ENCODE measurements at regions not wholly inside any gene's neighbourhood (a gene's known extent, or its start where the extent isn't known, plus 50 kb on each side); places are given as distances from the start of the nearest gene placed in this dataset.

GRCh38 chr1:30034105-30034626 lies 689.2 kb downstream of the MATN1 start:
- DNase-seq (ENCODE audit: low spot score), result no peak

DNA sequence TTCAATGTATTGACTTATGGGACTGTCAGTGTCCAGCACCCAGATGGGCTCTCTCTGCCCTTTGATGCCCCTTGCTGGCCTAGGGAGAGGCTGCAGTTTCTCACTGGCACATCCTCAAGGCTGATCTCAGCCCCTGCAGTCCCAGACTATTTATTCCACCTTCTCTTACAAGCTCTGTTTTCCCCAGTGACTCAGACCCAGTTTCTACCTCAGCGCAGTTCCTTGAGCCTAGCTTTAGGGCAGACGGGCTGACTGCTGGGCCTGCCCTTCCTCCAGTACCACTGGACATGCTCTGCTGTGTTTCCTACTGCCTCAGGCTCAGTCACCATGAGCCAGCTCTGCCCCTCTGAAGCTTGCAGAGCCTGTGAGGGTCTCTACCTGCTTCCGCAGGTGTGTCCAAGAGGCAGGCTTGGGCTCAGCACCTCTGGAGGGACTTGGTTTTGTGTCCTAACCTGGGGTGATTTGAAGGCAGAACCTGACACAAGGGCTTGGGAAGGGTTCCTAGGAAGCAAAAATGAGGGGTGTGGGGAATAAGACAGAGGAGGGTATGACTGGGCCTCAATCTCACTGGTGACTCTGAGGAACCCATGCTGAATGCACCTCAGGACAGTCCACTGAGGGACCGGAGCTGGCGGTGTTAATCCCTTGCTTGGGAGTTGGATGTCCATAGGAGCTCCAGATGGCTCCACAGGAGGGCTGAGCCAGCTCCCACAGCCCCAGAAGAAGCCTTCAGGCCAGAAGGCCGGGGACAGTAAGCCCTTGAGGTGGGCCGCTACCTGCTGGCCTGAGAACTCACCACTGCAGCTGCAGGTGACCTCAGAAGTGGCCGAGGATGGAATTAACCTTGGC lies 689.9 kb downstream of the MATN1 start:
- DNase-seq (ENCODE audit: low spot score), result no peak

GRCh38 chr1:30032302-30032701 lies 691.1 kb downstream of the MATN1 start:
- no peak for DNase-seq (ENCODE audit: low spot score)

GRCh38 chr1:30029677-30030076 lies 693.7 kb downstream of the MATN1 start:
- DNase-seq (ENCODE audit: low spot score), result no peak

GRCh38 chr1:30028939-30029338 lies 694.4 kb downstream of the MATN1 start:
- no peak for DNase-seq (ENCODE audit: low spot score)

DNA sequence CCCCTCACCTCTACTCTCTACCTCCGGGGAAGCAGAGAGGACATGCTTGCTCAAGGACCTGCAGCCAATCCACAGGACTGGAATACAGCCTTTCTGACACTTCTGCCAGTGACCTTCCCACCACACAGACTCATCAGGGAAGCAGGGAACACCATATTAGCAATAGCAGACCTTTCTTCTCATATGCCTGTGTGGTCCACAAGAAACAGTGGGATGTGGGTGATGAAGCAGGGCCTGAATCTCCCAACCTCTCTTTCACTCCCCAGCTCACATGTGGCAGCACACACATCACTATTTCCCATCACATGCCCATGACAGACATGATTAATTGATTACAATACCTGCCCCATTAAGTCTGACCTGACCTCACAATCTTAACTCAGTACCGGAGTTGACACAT lies 695.1 kb downstream of the MATN1 start:
- DNase-seq (ENCODE audit: low spot score), result no peak

GRCh38 chr1:30027247-30027646 lies 696.1 kb downstream of the MATN1 start:
- DNase-seq (ENCODE audit: low spot score), result no peak

GRCh38 chr1:30024411-30025195 lies 698.8 kb downstream of the MATN1 start:
- DNase-seq (ENCODE audit: low spot score), result no peak

DNA sequence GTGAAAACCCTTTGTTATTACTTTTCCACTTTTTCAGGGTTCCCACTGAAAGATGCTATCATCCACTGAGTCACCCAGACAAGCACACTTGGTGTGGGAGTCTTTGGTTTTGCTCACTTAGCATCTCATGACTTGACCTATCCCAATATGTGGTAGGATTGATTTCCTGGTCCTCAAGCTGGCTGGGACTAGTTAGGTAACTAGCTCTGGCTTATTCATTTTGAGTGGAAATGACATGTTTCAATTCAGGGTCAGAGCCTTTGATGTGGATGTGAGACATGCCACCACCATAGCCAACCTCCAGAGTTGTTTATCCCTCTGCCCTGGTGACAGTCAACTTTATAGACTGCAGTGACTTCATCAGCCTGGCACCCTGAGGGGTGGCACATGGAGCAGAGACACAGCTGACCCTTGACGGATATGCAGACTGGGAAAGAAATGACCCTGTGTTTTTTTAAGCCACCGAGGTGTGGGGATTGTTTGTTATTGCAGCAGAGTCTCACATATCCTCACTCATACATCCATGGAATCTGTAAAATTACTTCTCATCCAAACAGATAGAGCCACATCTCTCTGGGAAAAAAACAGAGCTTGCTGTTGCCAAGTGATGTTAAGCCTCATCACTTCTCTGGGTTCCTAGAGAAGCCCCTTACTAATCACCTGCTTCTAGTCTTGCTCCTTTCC lies 699.9 kb downstream of the MATN1 start:
- DNase-seq (ENCODE audit: low spot score), result no peak

DNA sequence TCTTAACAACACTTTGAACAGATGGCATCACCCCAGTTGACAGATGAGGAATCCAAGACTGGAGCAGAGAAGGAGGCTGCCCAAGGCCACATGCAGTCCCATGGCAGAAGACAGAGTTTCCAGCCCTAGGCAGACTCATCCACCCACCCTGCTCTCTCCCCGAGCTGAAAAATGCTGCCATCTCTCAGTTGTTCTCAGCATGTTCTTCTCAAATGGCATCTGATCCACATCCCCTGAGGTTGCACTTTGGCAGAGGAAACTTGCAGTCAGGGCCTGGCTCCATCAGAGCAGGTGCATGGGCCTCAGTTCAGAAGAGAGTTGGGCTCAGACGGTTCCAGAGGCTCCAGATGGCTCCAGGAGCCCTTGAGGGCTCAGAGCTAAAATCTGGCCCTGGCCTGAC lies 709.4 kb downstream of the MATN1 start:
- DNase-seq (ENCODE audit: low spot score), result no peak

GRCh38 chr1:30012455-30013440 lies 710.6 kb downstream of the MATN1 start:
- no peak for DNase-seq (ENCODE audit: low spot score)

DNA sequence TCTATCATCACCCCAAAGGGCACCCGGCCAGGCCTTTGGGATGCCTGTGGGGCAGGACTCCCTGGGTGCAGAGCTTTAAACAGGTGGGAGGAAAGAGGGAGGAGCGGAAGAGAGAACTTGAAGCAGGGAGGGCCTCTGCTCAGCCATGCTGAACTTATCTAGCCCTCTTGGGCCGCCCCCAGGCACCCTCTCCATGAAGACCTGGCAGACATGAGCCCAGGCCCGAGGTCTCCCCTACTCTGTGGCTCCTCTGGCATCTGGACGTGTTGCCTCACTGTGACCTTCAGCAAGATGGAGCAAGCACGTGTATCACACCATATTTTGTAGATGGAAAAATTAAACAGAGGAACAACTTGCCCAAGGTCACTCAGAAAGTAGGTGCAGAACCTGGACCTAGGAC lies 711.4 kb downstream of the MATN1 start:
- DNase-seq (ENCODE audit: low spot score), result no peak

DNA sequence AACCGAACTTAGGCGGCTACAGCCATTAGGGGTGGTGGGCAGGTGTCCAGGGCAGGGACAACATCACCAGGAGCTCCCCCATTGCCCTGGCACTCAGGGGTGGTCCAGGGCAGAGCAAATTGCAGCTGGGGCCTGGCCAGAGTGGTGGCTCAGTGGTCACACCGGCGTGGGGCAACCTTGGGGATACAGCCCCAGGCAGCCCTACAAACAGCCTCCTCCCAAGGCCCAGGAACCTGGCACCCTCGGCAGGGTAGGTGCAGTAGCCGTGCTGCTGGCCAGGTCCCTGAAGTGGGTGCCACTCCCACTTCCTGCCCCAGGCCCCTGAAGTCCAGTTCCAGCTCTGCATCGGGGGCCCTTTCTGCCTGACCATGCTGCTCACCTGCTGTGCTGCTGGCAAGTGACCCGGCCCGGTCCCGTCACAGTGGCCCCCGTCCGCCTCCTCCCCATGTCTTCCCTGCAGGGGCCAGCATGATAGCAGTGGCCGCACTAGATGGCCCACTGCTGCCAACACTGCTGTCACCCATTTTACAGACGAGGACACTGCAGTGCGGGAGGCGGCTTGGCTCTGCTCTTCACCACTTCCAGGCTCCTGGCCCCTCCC lies 712.8 kb downstream of the MATN1 start:
- DNase-seq (ENCODE audit: low spot score), result no peak

DNA sequence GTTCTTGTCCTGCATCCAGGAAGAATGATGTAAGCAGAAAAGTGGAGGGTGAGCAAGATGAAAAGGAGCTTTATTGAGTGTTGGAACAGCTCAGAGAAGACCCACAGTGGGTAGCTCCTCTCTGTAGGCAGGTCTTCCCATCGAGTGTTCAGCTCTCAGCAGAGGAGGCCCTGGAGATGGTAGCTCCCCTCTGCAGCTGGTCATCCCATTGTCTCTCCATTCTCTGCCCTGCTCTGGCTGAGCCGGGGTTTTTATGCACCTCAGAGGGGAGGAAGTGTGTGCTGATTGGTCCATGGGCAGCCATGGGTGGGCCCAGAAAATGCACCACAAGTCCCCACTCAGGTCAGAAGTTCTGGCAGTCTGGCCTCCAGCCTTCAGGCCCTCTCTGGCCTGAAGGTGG lies 713.7 kb downstream of the MATN1 start:
- no peak for DNase-seq (ENCODE audit: low spot score)

GRCh38 chr1:30008998-30009657 lies 714.3 kb downstream of the MATN1 start:
- DNase-seq (ENCODE audit: low spot score), result no peak

GRCh38 chr1:30008372-30008997 lies 714.9 kb downstream of the MATN1 start:
- no peak for DNase-seq (ENCODE audit: low spot score)

- no peak for DNase-seq (ENCODE audit: low spot score)
Measured at GRCh38 chr1:30005972-30006619, 717.3 kb downstream of the MATN1 start.

- no peak for DNase-seq (ENCODE audit: low spot score)
Measured at GRCh38 chr1:30001732-30002039, 721.7 kb downstream of the MATN1 start.

GRCh38 chr1:30001011-30001731 lies 722.2 kb downstream of the MATN1 start:
- no peak for DNase-seq (ENCODE audit: low spot score)

Measured in activated CD4-positive, alpha-beta T cell treated with anti-CD3 and anti-CD28 coated beads, Interleukin-2, Interleukin-4, amounts not matched to agents 100 ng/mL and 50 ng/mL, durations not matched to agents 16 hours and 8 hours (primary cell).